AG04449 (cell line): ENCODE measurements at regions not wholly inside any gene's neighbourhood (a gene's known extent, or its start where the extent isn't known, plus 50 kb on each side); places are given as distances from the start of the nearest gene placed in this dataset.
"Not testable (repeated sequence)": the region's sequence is repeated elsewhere in the genome, so short reads cannot be mapped to it uniquely, and the experiment has no call there.

Experiments used
- CTCF ChIA-PET: fragments of 350-600 bp; formaldehyde crosslinking; extraction: SDS; loops from one replicate; lab custom pipeline; 2021; ENCODE audit warnings: antibody characterized with exemption; lab: Yijun Ruan, JAX
- POLR2A ChIA-PET: fragments of 400-600, 350-600 bp; formaldehyde crosslinking; extraction: SDS; loops from one replicate; lab custom pipeline; 2020; ENCODE audit warnings: antibody characterized with exemption, inconsistent platforms; lab: Yijun Ruan, JAX
- DNase-seq: peaks from one replicate; pipeline ENCODE4 v3.0.0-alpha.2; 2010; ENCODE audit warnings: low read depth, low spot score
- H3K4me3 ChIP-seq: 2 replicates; pipeline ENCODE4 v1.5.1; 2011; ENCODE audit warnings: low read depth, mild to moderate bottlenecking, control low read depth, low read length
- CTCF ChIP-seq: IDR thresholded peaks from one replicate; pipeline ENCODE4 v1.5.1; 2011; ENCODE audit warnings: mild to moderate bottlenecking, moderate library complexity, low read length, control low read depth, inconsistent platforms; ENCODE audit not compliant: insufficient read depth; ENCODE audit errors: missing control alignments

- TF ChIP-seq CTCF: no peak
- no peak for DNase-seq
- CTCF ChIA-PET: interaction anchor here (0.7 to 1.0 kb wide), 2 partner anchors 34 to 139 kb away, joined by 3 read pairs; no protein-coding TSS in a partner anchor
- no peak overlapping the region for H3K4me3 ChIP-seq
- POLR2A ChIA-PET: no interaction called here
Observed at GRCh38 chr2:37738266-37738885, 66.9 kb upstream of the CDC42EP3 start.

GRCh38 chr2:37739153-37739552, 67.7 kb upstream of the CDC42EP3 start:
- no peak for TF ChIP-seq CTCF
- no peak for DNase-seq
- ChIA-PET CTCF (interaction anchor here (0.7 to 1.0 kb wide), 2 partner anchors 34 to 138 kb away, joined by 3 read pairs; no protein-coding TSS in a partner anchor), POLR2A (no interaction called here)
- H3K4me3 ChIP-seq: no peak overlapping the region

GRCh38 chr2:37740164-37740739, 68.8 kb upstream of the CDC42EP3 start:
- no peak overlapping the region for H3K4me3 ChIP-seq
- CTCF ChIA-PET: interaction anchor here (0.7 to 1.1 kb wide), 3 partner anchors 41 to 326 kb away, joined by 3 read pairs; no protein-coding TSS in a partner anchor
- no peak for DNase-seq
- no peak for TF ChIP-seq CTCF
- POLR2A ChIA-PET: interaction anchor here (1.1 to 1.5 kb wide), 3 partner anchors 28 to 89 kb away, joined by 3 to 5 read pairs (median 5); no protein-coding TSS in a partner anchor

GRCh38 chr2:37742286-37742685, 70.8 kb upstream of the CDC42EP3 start:
- TF ChIP-seq CTCF: no peak
- DNase-seq: peak; percentile 34
- POLR2A ChIA-PET: interaction anchor here (0.6 to 1.3 kb wide), 6 partner anchors 26 to 108 kb away, joined by 3 to 7 read pairs (median 3); no protein-coding TSS in a partner anchor
- no peak overlapping the region for H3K4me3 ChIP-seq
- CTCF ChIA-PET: interaction anchor here (2.3 to 3.8 kb wide), 2 partner anchors 16 to 135 kb away, joined by 12 to 20 read pairs; no protein-coding TSS in a partner anchor

- CTCF ChIA-PET: interaction anchor here (1.3 to 3.8 kb wide), 3 partner anchors 14 to 134 kb away, joined by 4 to 20 read pairs (median 12); no protein-coding TSS in a partner anchor
- POLR2A ChIA-PET: no interaction called here
- no peak overlapping the region for H3K4me3 ChIP-seq
- no peak for DNase-seq
- TF ChIP-seq CTCF: no peak
Observed at GRCh38 chr2:37744010-37744409, 72.6 kb upstream of the CDC42EP3 start.

GRCh38 chr2:37744961-37745360, 73.5 kb upstream of the CDC42EP3 start:
- POLR2A ChIA-PET: not testable (repeated sequence)
- CTCF ChIA-PET: interaction anchor here (1.5 to 3.8 kb wide), 2 partner anchors 13 to 88 kb away, joined by 4 to 20 read pairs; no protein-coding TSS in a partner anchor

GRCh38 chr2:37746011-37746410, 74.6 kb upstream of the CDC42EP3 start:
- CTCF ChIA-PET: interaction anchor here (1.5 to 3.8 kb wide), 2 partner anchors 12 to 87 kb away, joined by 4 to 20 read pairs; no protein-coding TSS in a partner anchor

More at GRCh38 chr2:37744961-37745360, 73.5 kb upstream of the CDC42EP3 start:
- H3K4me3 ChIP-seq, DNase-seq: not testable (repeated sequence)

More at GRCh38 chr2:37746011-37746410, 74.6 kb upstream of the CDC42EP3 start:
- DNase-seq, POLR2A ChIA-PET, H3K4me3 ChIP-seq: not testable (repeated sequence)
